ENCODE measurements at regions not wholly inside any gene's neighbourhood (a gene's known extent, or its start where the extent isn't known, plus 50 kb on each side); places are given as distances from the start of the nearest gene placed in this dataset.

- Histone ChIP-seq H3K27me3 (ENCODE audit: insufficient read depth, low read length, poor library complexity) (no peaks in the 10 kb centered on the region), H3K79me2 (ENCODE audit: control insufficient read depth, insufficient read depth, low read length) (no peaks in the 10 kb centered on the region), H3K23ac (ENCODE audit: low read length) (no peak overlapping the region), H3K79me1 (ENCODE audit: low read length) (no peaks in the 10 kb centered on the region), H2BK15ac (replicated peaks; ENCODE audit: low read depth) (no peak overlapping the region), H3K9ac (ENCODE audit: low read length) (no peak overlapping the region), H3K4me2 (ENCODE audit: low read length) (no peak overlapping the region), H2AK5ac (ENCODE audit: low read length) (no peak overlapping the region), H3K27ac (ENCODE audit: low read depth, low read length) (no peak overlapping the region), H4K5ac (ENCODE audit: low read length) (no peak overlapping the region), H3K56ac (ENCODE audit: low read length) (no peak overlapping the region), H3K36me3 (ENCODE audit: control insufficient read depth, insufficient read depth, low read length) (no peaks in the 10 kb centered on the region), H3K18ac (ENCODE audit: low read length) (no peak overlapping the region), H3K4ac (ENCODE audit: low read depth, low read length) (no peak overlapping the region), H2BK120ac (ENCODE audit: low read depth, low read length) (no peak overlapping the region), H3K4me3 (ENCODE audit: low read length) (no peak overlapping the region), H3K4me1 (ENCODE audit: control insufficient read depth, low read depth, low read length) (no peaks in the 10 kb centered on the region), H4K8ac (ENCODE audit: low read depth, low read length) (no peak overlapping the region), H2BK5ac (ENCODE audit: low read length) (no peak overlapping the region)
- no CpG with 5 or more reads among the region's 5 CpGs for WGBS (ENCODE audit: extremely low coverage, insufficient coverage, low lambda C conversion rate)
- DNase-seq = peak; percentile 37
Measured at GRCh38 chr13:79225487-79226232, 180.4 kb downstream of the RBM26 start.

- Histone ChIP-seq H3K4ac (ENCODE audit: low read depth, low read length) (no peak overlapping the region), H3K4me2 (ENCODE audit: low read length) (no peak overlapping the region), H3K4me3 (ENCODE audit: low read length) (no peak overlapping the region), H4K8ac (ENCODE audit: low read depth, low read length) (no peak overlapping the region), H2BK120ac (ENCODE audit: low read depth, low read length) (no peak overlapping the region), H3K79me1 (ENCODE audit: low read length) (no peaks in the 10 kb centered on the region), H2BK15ac (replicated peaks; ENCODE audit: low read depth) (no peak overlapping the region), H3K23ac (ENCODE audit: low read length) (no peak overlapping the region), H3K36me3 (ENCODE audit: control insufficient read depth, insufficient read depth, low read length) (no peaks in the 10 kb centered on the region), H3K4me1 (ENCODE audit: control insufficient read depth, low read depth, low read length) (no peaks in the 10 kb centered on the region), H2AK5ac (ENCODE audit: low read length) (no peak overlapping the region), H2BK5ac (ENCODE audit: low read length) (no peak overlapping the region), H3K9ac (ENCODE audit: low read length) (no peak overlapping the region), H3K18ac (ENCODE audit: low read length) (no peak overlapping the region), H3K56ac (ENCODE audit: low read length) (no peak overlapping the region), H3K27me3 (ENCODE audit: insufficient read depth, low read length, poor library complexity) (no peaks in the 10 kb centered on the region), H4K5ac (ENCODE audit: low read length) (no peak overlapping the region), H3K79me2 (ENCODE audit: control insufficient read depth, insufficient read depth, low read length) (no peaks in the 10 kb centered on the region), H3K27ac (ENCODE audit: low read depth, low read length) (no peak overlapping the region)
- no CpG with 5 or more reads among the region's 4 CpGs for WGBS (ENCODE audit: extremely low coverage, insufficient coverage, low lambda C conversion rate)
- DNase-seq = no peak
Measured at GRCh38 chr13:79222427-79223205, 183.4 kb downstream of the RBM26 start.

- H3K18ac ChIP-seq (ENCODE audit: low read length) = no peak overlapping the region
- H3K36me3 ChIP-seq (ENCODE audit: control insufficient read depth, insufficient read depth, low read length) = no peaks in the 10 kb centered on the region
- H4K5ac ChIP-seq (ENCODE audit: low read length) = no peak overlapping the region
- DNase-seq = no peak
- no peak overlapping the region for H3K56ac ChIP-seq (ENCODE audit: low read length)
- H3K79me2 ChIP-seq (ENCODE audit: control insufficient read depth, insufficient read depth, low read length) = no peaks in the 10 kb centered on the region
- H3K27ac ChIP-seq (ENCODE audit: low read depth, low read length) = no peak overlapping the region
- H3K27me3 ChIP-seq (ENCODE audit: insufficient read depth, low read length, poor library complexity) = no peaks in the 10 kb centered on the region
- H3K23ac ChIP-seq (ENCODE audit: low read length) = no peak overlapping the region
- H4K8ac ChIP-seq (ENCODE audit: low read depth, low read length) = no peak overlapping the region
- H3K4ac ChIP-seq (ENCODE audit: low read depth, low read length) = no peak overlapping the region
- H3K4me2 ChIP-seq (ENCODE audit: low read length) = no peak overlapping the region
- H2BK120ac ChIP-seq (ENCODE audit: low read depth, low read length) = no peak overlapping the region
- H3K4me3 ChIP-seq (ENCODE audit: low read length) = no peak overlapping the region
- no peak overlapping the region for H2BK5ac ChIP-seq (ENCODE audit: low read length)
- no peak overlapping the region for H3K9ac ChIP-seq (ENCODE audit: low read length)
- H2BK15ac ChIP-seq (replicated peaks; ENCODE audit: low read depth) = no peak overlapping the region
- WGBS (ENCODE audit: extremely low coverage, insufficient coverage, low lambda C conversion rate) = no CpG with 5 or more reads among the region's 10 CpGs
- no peak overlapping the region for H2AK5ac ChIP-seq (ENCODE audit: low read length)
- no peaks in the 10 kb centered on the region for H3K79me1 ChIP-seq (ENCODE audit: low read length)
- no peaks in the 10 kb centered on the region for H3K4me1 ChIP-seq (ENCODE audit: control insufficient read depth, low read depth, low read length)
Measured at GRCh38 chr13:79212064-79212619, 193.9 kb downstream of the RBM26 start.

GRCh38 chr13:79211377-79211776 is 194.7 kb downstream of the RBM26 start:
- H3K4ac ChIP-seq (ENCODE audit: low read depth, low read length) = no peak overlapping the region
- H3K23ac ChIP-seq (ENCODE audit: low read length) = no peak overlapping the region
- no peak overlapping the region for H3K9ac ChIP-seq (ENCODE audit: low read length)
- no peak overlapping the region for H3K27ac ChIP-seq (ENCODE audit: low read depth, low read length)
- H3K4me1 ChIP-seq (ENCODE audit: control insufficient read depth, low read depth, low read length) = no peaks in the 10 kb centered on the region
- no peak for DNase-seq
- H2BK120ac ChIP-seq (ENCODE audit: low read depth, low read length) = no peak overlapping the region
- H2BK15ac ChIP-seq (replicated peaks; ENCODE audit: low read depth) = no peak overlapping the region
- H3K56ac ChIP-seq (ENCODE audit: low read length) = no peak overlapping the region
- H2AK5ac ChIP-seq (ENCODE audit: low read length) = no peak overlapping the region
- H3K79me1 ChIP-seq (ENCODE audit: low read length) = no peaks in the 10 kb centered on the region
- H3K18ac ChIP-seq (ENCODE audit: low read length) = no peak overlapping the region
- no CpG with 5 or more reads among the region's 1 CpG for WGBS (ENCODE audit: extremely low coverage, insufficient coverage, low lambda C conversion rate)
- no peak overlapping the region for H3K4me2 ChIP-seq (ENCODE audit: low read length)
- H4K5ac ChIP-seq (ENCODE audit: low read length) = no peak overlapping the region
- no peaks in the 10 kb centered on the region for H3K79me2 ChIP-seq (ENCODE audit: control insufficient read depth, insufficient read depth, low read length)
- no peak overlapping the region for H4K8ac ChIP-seq (ENCODE audit: low read depth, low read length)
- no peak overlapping the region for H2BK5ac ChIP-seq (ENCODE audit: low read length)
- H3K4me3 ChIP-seq (ENCODE audit: low read length) = no peak overlapping the region
- H3K27me3 ChIP-seq (ENCODE audit: insufficient read depth, low read length, poor library complexity) = no peaks in the 10 kb centered on the region
- H3K36me3 ChIP-seq (ENCODE audit: control insufficient read depth, insufficient read depth, low read length) = no peaks in the 10 kb centered on the region

- Histone ChIP-seq H3K56ac (ENCODE audit: low read length) (no peak overlapping the region), H3K4me1 (ENCODE audit: control insufficient read depth, low read depth, low read length) (peaks cover 2% of the 10 kb centered on the region), H3K23ac (ENCODE audit: low read length) (no peak overlapping the region), H3K4ac (ENCODE audit: low read depth, low read length) (no peak overlapping the region), H3K4me3 (ENCODE audit: low read length) (no peak overlapping the region), H3K27me3 (ENCODE audit: insufficient read depth, low read length, poor library complexity) (no peaks in the 10 kb centered on the region), H3K4me2 (ENCODE audit: low read length) (no peak overlapping the region), H2BK5ac (ENCODE audit: low read length) (no peak overlapping the region), H2AK5ac (ENCODE audit: low read length) (no peak overlapping the region), H4K5ac (ENCODE audit: low read length) (no peak overlapping the region), H2BK15ac (replicated peaks; ENCODE audit: low read depth) (no peak overlapping the region), H3K9ac (ENCODE audit: low read length) (no peak overlapping the region), H3K36me3 (ENCODE audit: control insufficient read depth, insufficient read depth, low read length) (no peaks in the 10 kb centered on the region), H3K79me1 (ENCODE audit: low read length) (no peaks in the 10 kb centered on the region), H2BK120ac (ENCODE audit: low read depth, low read length) (no peak overlapping the region), H4K8ac (ENCODE audit: low read depth, low read length) (no peak overlapping the region), H3K18ac (ENCODE audit: low read length) (no peak overlapping the region), H3K79me2 (ENCODE audit: control insufficient read depth, insufficient read depth, low read length) (no peaks in the 10 kb centered on the region), H3K27ac (ENCODE audit: low read depth, low read length) (no peak overlapping the region)
- no peak for DNase-seq
- WGBS (ENCODE audit: extremely low coverage, insufficient coverage, low lambda C conversion rate) = no CpG with 5 or more reads among the region's 2 CpGs
Measured at GRCh38 chr13:79197933-79198332, 208.1 kb downstream of the RBM26 start.
